Skeletal muscle cell (primary cell): ENCODE measurements at regions not wholly inside any gene's neighbourhood (a gene's known extent, or its start where the extent isn't known, plus 50 kb on each side); places are given as distances from the start of the nearest gene placed in this dataset.
"Not testable (repeated sequence)": the region's sequence is repeated elsewhere in the genome, so short reads cannot be mapped to it uniquely, and the experiment has no call there.

ENCODE experiments used
- DNase-seq: peaks from one replicate; pipeline ENCODE4 v3.0.0-alpha.2; 2010; ENCODE audit warnings: low read depth
- H3K4me3 ChIP-seq: 2 replicates; pipeline ENCODE4 v1.5.1; 2011; ENCODE audit warnings: low read depth, mild to moderate bottlenecking, control low read depth, low read length, moderate library complexity

GRCh38 chr4:124427095-124427767, 285.3 kb downstream of the ANKRD50 start:
- no peak overlapping the region for H3K4me3 ChIP-seq
- peak; percentile 18 for DNase-seq

GRCh38 chr4:124428648-124429047, 283.9 kb downstream of the ANKRD50 start:
- H3K4me3 ChIP-seq = no peak overlapping the region

GRCh38 chr4:124429746-124430250, 282.7 kb downstream of the ANKRD50 start:
- no peak overlapping the region for H3K4me3 ChIP-seq
- DNase-seq = no peak

More at GRCh38 chr4:124428648-124429047, 283.9 kb downstream of the ANKRD50 start:
- DNase-seq = no peak

- no peak for DNase-seq
- H3K4me3 ChIP-seq = no peak overlapping the region
Observed at GRCh38 chr4:124431653-124432192, 280.8 kb downstream of the ANKRD50 start.

GRCh38 chr4:124432500-124432899, 280.0 kb downstream of the ANKRD50 start:
- no peak overlapping the region for H3K4me3 ChIP-seq
- DNase-seq = peak; percentile 43

- no peak for DNase-seq
- no peak overlapping the region for H3K4me3 ChIP-seq
Observed at GRCh38 chr4:124433044-124433443, 279.5 kb downstream of the ANKRD50 start.

GRCh38 chr4:124433500-124433899, 279.0 kb downstream of the ANKRD50 start:
- H3K4me3 ChIP-seq = no peak overlapping the region
- peak; percentile 32 for DNase-seq

GRCh38 chr4:124435274-124435950, 277.1 kb downstream of the ANKRD50 start:
- no peak for DNase-seq
- no peak overlapping the region for H3K4me3 ChIP-seq

- no peak for DNase-seq
- no peak overlapping the region for H3K4me3 ChIP-seq
Observed at GRCh38 chr4:124437853-124438495, 274.6 kb downstream of the ANKRD50 start.

- H3K4me3 ChIP-seq = no peak overlapping the region
- no peak for DNase-seq
Observed at GRCh38 chr4:124445071-124445470, 267.5 kb downstream of the ANKRD50 start.

- H3K4me3 ChIP-seq = no peak overlapping the region
- DNase-seq = no peak
Observed at GRCh38 chr4:124449881-124450280, 262.7 kb downstream of the ANKRD50 start.

GRCh38 chr4:124450851-124451250, 261.7 kb downstream of the ANKRD50 start:
- DNase-seq = no peak
- no peak overlapping the region for H3K4me3 ChIP-seq

GRCh38 chr4:124454772-124455270, 257.7 kb downstream of the ANKRD50 start:
- no peak for DNase-seq
- no peak overlapping the region for H3K4me3 ChIP-seq

- no peak for DNase-seq
Observed at GRCh38 chr4:124455671-124456070, 256.9 kb downstream of the ANKRD50 start.

GRCh38 chr4:124459196-124459940, 253.2 kb downstream of the ANKRD50 start:
- DNase-seq = no peak
- no peak overlapping the region for H3K4me3 ChIP-seq

More at GRCh38 chr4:124455671-124456070, 256.9 kb downstream of the ANKRD50 start:
- no peak overlapping the region for H3K4me3 ChIP-seq

- no peak for DNase-seq
- no peak overlapping the region for H3K4me3 ChIP-seq
Observed at GRCh38 chr4:124459941-124460310, 252.6 kb downstream of the ANKRD50 start.

GRCh38 chr4:124461592-124461991, 250.9 kb downstream of the ANKRD50 start:
- H3K4me3 ChIP-seq, DNase-seq: not testable (repeated sequence)

GRCh38 chr4:124462954-124463828, 249.3 kb downstream of the ANKRD50 start:
- DNase-seq = no peak
- no peak overlapping the region for H3K4me3 ChIP-seq
